ENCODE measurements at regions not wholly inside any gene's neighbourhood (a gene's known extent, or its start where the extent isn't known, plus 50 kb on each side); places are given as distances from the start of the nearest gene placed in this dataset.

DNA sequence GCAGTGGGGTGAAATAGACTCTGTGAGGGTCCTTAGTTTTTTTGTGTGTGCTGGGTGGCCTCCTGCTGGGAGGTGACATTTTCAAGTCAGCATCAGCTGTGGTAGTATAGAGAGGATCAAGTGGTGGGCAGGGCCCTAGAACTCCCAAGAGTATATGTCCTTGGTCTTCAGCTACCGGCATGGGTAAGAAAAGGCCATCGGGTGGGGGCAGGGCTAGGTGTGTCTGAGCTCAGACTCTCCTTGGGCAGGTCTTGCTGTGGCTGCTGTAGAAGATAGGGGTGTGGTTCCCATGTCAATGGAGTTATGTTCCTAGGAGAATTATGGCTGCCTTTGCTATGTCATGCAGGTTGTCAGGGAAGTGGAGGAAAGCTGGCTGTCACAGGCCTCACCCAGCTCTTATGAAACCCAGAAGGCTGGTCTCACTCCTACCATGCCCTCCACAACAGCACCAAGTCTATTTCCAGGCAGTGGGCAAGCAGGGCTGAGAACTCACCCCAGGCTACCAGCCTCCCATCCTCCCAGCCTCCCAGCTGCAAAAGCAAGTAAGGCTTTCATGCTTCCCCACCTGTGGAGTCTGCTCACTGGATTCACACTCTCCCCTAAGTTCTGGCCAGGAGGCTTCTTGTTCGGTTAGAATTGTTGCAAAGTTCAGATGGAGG lies 130.6 kb upstream of the SOX1 start:
- no peak for DNase-seq

- peak; percentile 22 for DNase-seq
Measured at GRCh38 chr13:111937777-111938311, 129.1 kb upstream of the SOX1 start.

GRCh38 chr13:111938741-111939665 lies 127.9 kb upstream of the SOX1 start:
- DNase-seq, result no peak

GRCh38 chr13:111939666-111940278 lies 127.2 kb upstream of the SOX1 start:
- DNase-seq, result no peak

DNA sequence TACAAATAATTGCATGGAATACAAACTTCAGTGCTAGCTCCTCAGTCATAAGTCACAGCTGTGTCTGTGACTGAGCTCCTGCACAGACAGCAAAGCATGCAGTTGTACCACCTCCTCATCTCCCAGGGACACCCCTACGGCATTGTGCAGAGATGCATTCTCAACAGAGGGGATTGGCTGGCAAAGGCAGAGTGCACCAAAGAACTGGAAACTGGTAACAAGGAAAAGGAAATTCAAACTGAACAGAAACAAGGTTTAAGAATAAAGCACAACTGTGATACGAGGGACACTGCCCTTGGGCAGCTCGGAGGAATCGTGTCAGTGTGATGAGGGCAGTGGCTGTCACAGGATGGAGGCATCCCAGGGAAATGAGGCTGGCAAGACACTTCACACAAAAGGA lies 126.1 kb upstream of the SOX1 start:
- DNase-seq, result no peak

DNA sequence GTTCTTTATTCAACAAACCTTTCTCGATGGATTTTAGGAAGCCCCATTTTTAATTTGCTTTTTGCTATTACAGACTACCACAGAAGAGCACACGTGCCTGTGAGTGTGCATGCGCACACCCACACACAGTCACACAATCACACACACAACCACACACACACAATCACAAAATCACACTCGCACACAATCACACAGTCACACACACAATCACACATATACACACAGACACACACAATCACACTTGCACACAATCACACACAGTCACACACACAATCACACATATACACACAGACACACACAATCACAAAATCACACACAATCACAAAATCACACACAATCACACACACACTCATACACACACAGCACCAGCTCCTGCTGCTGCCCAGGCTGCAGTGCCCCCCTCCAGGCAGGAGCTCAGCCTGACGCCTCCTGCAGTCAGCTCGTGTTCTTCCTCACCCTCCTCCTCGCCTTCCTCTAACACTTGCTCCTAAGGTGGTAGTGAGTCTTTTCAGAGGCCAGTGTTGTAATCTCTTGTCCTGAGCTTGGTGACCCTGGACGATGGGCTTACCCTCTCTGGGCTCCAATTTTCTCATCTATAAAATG lies 125.0 kb upstream of the SOX1 start:
- no peak for DNase-seq

- DNase-seq, result no peak
Measured at GRCh38 chr13:111943229-111943795, 123.6 kb upstream of the SOX1 start.

DNA sequence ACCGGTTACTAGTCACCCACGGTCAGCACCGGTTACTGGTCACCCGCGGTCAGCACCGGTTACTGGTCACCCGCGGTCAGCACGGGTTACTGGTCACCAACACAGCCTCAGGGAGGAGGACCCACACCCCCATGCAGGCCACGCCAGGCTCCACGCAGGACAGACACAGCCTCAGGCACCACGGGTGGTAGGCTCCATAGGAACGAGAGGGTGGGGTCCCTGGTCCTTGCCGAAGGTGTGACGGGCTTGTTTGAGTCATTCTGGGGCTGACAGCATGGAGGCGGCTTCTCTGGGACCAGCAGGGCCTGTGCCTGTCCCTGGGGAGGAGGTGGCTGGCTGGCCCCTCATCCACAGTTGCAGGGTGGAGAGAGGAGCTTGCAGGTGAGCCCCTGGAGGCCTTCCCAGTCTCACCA lies 122.8 kb upstream of the SOX1 start:
- DNase-seq, result no peak

DNA sequence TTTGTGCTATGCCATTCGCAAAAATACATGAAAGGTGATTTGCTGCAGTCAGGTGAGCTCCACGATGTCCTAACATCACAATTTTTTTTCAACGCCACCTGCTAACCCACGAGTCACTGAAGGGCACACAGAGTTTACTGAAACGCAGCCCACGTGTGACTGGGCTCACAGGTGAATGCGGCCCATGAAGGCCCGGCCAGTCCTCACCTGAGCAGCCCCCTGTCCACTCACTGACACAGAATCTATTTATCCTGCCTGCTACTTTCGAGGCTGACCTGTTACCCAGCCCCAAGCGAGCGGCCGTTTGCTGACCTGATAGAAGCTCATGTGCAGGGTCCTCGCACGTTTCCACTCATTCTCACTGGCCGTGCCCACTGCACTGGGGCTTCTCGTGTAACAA lies 121.9 kb upstream of the SOX1 start:
- no peak for DNase-seq

DNA sequence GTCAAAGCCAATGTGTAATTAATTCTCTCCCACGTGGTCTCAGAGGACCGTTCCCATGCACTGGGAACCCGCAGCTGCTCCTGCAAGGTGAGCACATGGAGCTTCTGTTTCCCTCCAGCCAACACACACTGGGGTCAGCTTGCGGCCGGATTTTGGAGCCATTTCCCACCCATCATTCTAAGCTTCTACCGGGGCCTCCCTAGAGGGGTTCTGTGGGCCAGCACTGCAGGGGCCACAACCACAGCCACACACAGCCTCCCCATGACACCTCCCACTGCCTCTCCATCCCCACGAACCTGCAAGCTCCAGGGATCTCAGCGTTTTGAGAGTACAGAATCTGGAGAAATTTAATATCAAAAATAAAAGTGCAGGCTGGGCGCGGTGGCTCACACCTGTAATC lies 120.7 kb upstream of the SOX1 start:
- no peak for DNase-seq

DNA sequence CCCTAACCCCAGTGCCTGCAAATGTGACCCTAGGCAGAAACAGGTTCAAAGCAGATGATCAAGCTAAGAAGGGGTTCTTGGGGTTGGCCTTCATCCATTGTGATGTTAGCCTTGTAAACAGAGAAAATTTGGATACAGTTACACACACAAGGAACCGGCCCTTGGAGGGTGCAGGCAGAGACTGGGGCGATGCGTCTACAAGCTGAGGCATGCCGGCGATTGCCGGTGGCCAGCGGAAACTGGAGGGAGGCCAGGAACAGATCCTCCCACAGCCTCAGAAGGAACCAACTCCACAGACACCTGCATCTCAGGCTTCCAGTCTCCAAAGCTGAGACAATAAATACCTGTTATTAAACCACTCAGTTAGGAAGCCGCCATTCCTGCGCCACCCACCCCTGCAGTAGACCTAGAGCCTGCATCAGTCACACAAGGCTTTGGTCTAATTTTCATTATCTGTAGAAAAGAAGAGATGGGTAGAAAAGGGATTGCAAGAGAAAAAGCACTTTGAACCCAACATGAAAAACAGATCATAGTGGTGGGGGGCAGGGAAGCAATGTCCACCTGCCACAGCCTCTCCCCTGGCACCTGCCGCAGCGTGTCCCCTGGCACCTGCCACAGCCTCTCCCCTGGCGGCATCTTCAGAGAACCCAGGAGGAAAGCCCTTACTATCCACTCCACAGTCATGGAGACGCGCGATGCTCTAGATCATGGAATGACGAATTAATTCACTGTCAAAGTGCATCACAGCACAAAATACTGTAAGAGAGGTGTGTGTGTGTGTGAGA lies 119.7 kb upstream of the SOX1 start:
- no peak for DNase-seq

DNA sequence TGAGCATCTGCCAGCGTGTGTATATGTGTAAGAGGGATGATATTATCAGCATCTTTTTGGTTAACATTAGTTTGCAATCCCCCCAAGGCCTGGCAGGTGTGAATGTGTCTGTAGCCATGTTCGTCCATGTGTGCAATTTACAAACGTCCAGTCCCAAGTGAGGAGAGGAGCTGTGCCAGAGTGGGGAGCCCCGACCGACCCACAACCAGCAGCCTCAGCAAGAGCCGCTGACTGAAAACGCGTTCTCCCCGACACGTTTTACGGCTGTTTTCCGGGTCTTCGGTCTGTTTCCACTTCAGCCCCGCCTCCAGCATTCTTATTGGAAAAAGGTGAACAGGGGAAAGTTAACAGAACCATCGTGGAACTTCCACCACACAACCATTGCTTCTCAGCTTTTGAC lies 119.1 kb upstream of the SOX1 start:
- no peak for DNase-seq

DNA sequence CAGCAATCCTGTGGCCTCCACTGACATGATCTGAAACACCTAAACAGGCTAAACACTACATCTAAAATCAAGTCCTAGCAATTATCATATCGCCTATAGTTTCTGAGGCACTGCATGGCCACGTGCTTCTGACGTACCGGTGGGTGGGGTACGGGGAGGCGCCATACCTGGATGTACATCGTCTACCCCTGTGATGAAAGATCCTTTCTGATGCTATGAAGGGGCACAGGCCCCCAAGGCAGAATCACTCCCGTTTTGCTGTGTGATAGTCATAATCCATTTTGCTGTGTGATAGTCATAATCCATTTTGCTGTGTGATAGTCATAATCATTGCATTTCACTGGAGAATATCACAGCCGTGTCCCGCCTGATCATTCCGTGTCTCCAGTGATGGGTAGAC lies 118.7 kb upstream of the SOX1 start:
- no peak for DNase-seq

DNA sequence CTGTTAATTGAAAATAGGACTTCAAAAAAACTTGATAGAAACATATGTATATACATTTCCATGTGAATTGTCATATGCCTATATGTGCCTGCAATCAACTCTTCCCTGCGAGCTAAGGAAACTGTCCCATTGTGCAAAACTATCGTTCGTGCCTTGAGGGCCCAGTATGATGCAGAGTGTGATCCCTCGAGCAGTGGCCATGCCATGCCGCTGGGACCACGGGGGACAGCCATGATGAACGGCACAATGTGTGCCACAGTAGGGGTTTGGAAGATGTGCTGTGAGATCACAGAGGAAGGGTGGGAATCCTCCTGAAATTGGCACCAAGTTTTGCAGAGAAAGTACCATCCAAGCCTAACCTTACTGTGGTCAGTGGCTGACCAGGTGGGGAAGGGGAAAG lies 118.1 kb upstream of the SOX1 start:
- DNase-seq, result no peak

- DNase-seq, result no peak
Measured at GRCh38 chr13:111949311-111949710, 117.6 kb upstream of the SOX1 start.

GRCh38 chr13:111950697-111951096 lies 116.3 kb upstream of the SOX1 start:
- no peak for DNase-seq

DNA sequence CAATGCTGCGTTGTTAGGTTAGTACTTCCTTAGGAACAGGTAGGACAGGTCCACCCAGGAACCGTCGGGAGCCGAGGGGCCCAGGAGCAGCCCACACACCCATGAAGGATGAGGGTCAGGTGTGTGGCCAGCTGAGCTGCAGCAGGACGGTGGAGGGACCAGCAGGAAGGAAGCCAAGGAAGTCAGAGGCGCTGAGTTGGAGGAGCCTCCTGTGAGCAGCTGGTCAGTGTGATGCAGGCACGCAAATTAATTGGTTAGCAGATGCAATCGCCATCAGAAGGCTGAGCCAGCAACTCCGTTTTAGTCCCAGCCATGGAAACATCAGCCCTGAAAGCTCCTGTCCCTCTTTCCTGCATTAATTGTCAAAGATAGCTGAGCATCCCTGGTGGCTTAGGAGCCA lies 114.9 kb upstream of the SOX1 start:
- no peak for DNase-seq

GRCh38 chr13:111952814-111953213 lies 114.1 kb upstream of the SOX1 start:
- DNase-seq, result no peak

GRCh38 chr13:111953546-111954178 lies 113.3 kb upstream of the SOX1 start:
- no peak for DNase-seq

DNA sequence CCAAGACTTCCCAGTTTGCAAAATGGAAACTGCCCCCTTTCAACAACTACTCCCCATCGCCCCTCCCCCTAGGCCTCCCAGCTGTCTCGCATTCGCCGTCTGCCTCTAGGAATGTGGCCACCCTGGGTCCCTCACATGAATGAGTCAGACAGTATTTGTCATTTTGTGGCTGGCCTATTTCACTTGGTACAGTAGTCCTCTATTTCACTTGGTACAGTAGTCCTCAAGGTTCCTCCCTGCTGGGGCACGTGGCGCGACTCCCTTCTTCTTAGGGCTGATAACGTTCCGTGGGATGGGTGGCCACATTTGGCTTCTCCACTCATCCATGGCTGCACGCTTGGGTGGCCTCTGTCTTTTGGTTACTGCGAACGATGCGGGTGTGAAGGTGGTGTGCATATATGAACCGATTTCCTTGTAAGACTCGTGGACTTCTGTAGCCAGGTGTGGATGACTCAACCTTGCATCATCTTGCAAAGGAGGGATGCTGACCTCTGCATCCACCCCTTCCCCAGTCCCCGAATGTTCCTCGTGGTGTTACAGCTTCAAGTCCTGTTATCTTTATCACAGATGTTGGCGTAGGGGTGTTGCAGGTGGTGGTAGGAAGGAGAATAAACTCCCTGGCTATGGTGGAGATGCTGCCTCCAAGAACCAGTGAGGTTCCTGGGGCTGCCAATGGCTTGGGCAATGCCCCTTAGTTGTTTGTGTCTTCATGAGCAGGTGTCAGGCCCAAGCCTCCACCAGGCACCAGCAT lies 112.1 kb upstream of the SOX1 start:
- DNase-seq, result no peak

Measured in NCI-H146 (cell line).